ENCODE measurements at regions not wholly inside any gene's neighbourhood (a gene's known extent, or its start where the extent isn't known, plus 50 kb on each side); places are given as distances from the start of the nearest gene placed in this dataset.

GRCh38 chr3:25304916-25305315 lies 123.1 kb upstream of the RARB start:
- intact Hi-C loops (cut with micrococcal nuclease; ENCODE audit: unreplicated experiment), result no loop called here
- Histone ChIP-seq H3K4me2 (ENCODE audit: control insufficient read depth, insufficient read depth) (no peak overlapping the region), H3K9ac (ENCODE audit: control insufficient read depth, insufficient read depth, low read length) (no peak overlapping the region), H3K4me1 (ENCODE audit: control insufficient read depth, insufficient read depth, low read length) (no peaks in the 10 kb centered on the region), H2AFZ (ENCODE audit: control insufficient read depth, low read depth, low read length) (no peak overlapping the region), H3K27me3 (replicated peaks in 1 of 2; ENCODE audit: control insufficient read depth in 2 of 2, insufficient read depth in 2 of 2, low read length in 1 of 2) (no peaks in the 10 kb centered on the region), H4K20me1 (ENCODE audit: control insufficient read depth, insufficient read depth) (no peaks in the 10 kb centered on the region), H3K9me3 (replicated peaks; ENCODE audit: control insufficient read depth, insufficient read depth, low read length) (no peaks in the 10 kb centered on the region), H3K27ac (ENCODE audit: control insufficient read depth, insufficient read depth) (no peak overlapping the region), H3K79me2 (ENCODE audit: control insufficient read depth, insufficient read depth, low read length) (no peaks in the 10 kb centered on the region), H3K36me3 (ENCODE audit: control insufficient read depth in 2 of 2, insufficient read depth in 2 of 2, low read length in 1 of 2) (no peaks in the 10 kb centered on the region), H3K4me3 (no peak overlapping the region)
- POLR2A ChIA-PET, result no interaction called here
- ATAC-seq (no peak), FAIRE-seq (no peak), DNase-seq (ENCODE audit: low read depth, low spot score) (no peak)
- SMC1A ChIA-PET (ENCODE audit: uncharacterized antibody, unreplicated experiment), result no interaction called here
- CTCF ChIA-PET, result interaction anchor here (1.6 kb wide), 1 partner anchor 12 kb away, joined by 3 read pairs; no protein-coding TSS in a partner anchor
- RAD21 ChIA-PET (ENCODE audit: unreplicated experiment), result no interaction called here
- TF ChIP-seq, protein P1, sequence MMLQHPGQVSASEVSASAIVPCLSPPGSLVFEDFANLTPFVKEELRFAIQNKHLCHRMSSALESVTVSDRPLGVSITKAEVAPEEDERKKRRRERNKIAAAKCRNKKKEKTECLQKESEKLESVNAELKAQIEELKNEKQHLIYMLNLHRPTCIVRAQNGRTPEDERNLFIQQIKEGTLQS (IDR thresholded peaks at IDR 0.05; ENCODE audit: borderline replicate concordance, extremely low read depth, low read depth, low read length), result no peak
- TF ChIP-seq SPI1 (IDR thresholded peaks at IDR 0.05; ENCODE audit: borderline replicate concordance, insufficient read depth, low read depth, low read length) (no peak), RAD21 (IDR thresholded peaks at IDR 0.05; ENCODE audit: insufficient read depth, low read depth, low read length) (no peak), SRF (IDR thresholded peaks at IDR 0.05; ENCODE audit: low read depth in 2 of 2, low read length in 2 of 2) (no peak), LARP7 (IDR thresholded peaks at IDR 0.05) (no peak), SMAD5 (IDR thresholded peaks at IDR 0.05; ENCODE audit: low read depth) (no peak), IRF5 (IDR thresholded peaks at IDR 0.05; ENCODE audit: borderline replicate concordance) (no peak), FOXK2 (IDR thresholded peaks at IDR 0.05) (no peak), TCF3 (IDR thresholded peaks at IDR 0.05; ENCODE audit: borderline replicate concordance, insufficient read depth, low read depth, low read length) (no peak), FOS (IDR thresholded peaks at IDR 0.05; ENCODE audit: borderline replicate concordance, extremely low read depth, insufficient read length) (no peak), CEBPB (IDR thresholded peaks at IDR 0.05; ENCODE audit: borderline replicate concordance in 1 of 2, low read depth in 2 of 2, low read length in 2 of 2) (no peak)
- TF ChIP-seq, protein P2, sequence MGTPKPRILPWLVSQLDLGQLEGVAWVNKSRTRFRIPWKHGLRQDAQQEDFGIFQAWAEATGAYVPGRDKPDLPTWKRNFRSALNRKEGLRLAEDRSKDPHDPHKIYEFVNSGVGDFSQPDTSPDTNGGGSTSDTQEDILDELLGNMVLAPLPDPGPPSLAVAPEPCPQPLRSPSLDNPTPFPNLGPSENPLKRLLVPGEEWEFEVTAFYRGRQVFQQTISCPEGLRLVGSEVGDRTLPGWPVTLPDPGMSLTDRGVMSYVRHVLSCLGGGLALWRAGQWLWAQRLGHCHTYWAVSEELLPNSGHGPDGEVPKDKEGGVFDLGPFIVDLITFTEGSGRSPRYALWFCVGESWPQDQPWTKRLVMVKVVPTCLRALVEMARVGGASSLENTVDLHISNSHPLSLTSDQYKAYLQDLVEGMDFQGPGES (IDR thresholded peaks at IDR 0.05), result no peak
- WGBS (ENCODE audit: insufficient coverage, insufficient replicate concordance, low lambda C conversion rate, missing lambda C conversion rate), result 3% methylated on average over 2 of the region's 2 CpGs
- no TSS peak for BruUV-seq (replicated peaks)
- in situ Hi-C loops (cut with MboI), result no loop called here

Measured in GM12878 (cell line).